Esophagus squamous epithelium (tissue), 4 donors: ENCODE measurements at regions not wholly inside any gene's neighbourhood (a gene's known extent, or its start where the extent isn't known, plus 50 kb on each side); places are given as distances from the start of the nearest gene placed in this dataset.

Source experiments
- CTCF ChIP-seq, 6 experiments: fragments of 450-650 bp in 4 of 6; fragments of 200-600 bp in 2 of 6; sonication (generic) in 2 of 6; IDR thresholded peaks; one replicate each; pipeline ENCODE4 v1.5.1; 2016 to 2019; ENCODE audit warnings: antibody characterized with exemption in 6 of 6, mild to moderate bottlenecking in 4 of 6, moderate library complexity in 4 of 6
- POLR2A ChIP-seq, 4 donors: fragments of 450-650 bp; IDR thresholded peaks; one replicate each; pipeline ENCODE4 v1.6.1; 2017; ENCODE audit warnings: antibody characterized with exemption in 4 of 4, mild to moderate bottlenecking in 4 of 4, moderate library complexity in 3 of 4

- TF ChIP-seq CTCF (IDR thresholded peaks at IDR 0.05) (no peak), POLR2A (IDR thresholded peaks at IDR 0.05) (no peak)
Measured at GRCh38 chr11:134498326-134499139, 86.5 kb upstream of the B3GAT1 start.
